H9 (cell line): ENCODE measurements at regions not wholly inside any gene's neighbourhood (a gene's known extent, or its start where the extent isn't known, plus 50 kb on each side); places are given as distances from the start of the nearest gene placed in this dataset.

Experiments
- DNase-seq: peaks from one replicate; pipeline ENCODE4 v3.0.0-alpha.2; 2017
- H2AFZ ChIP-seq: one replicate; pipeline ENCODE4 v1.6.1; 2013; ENCODE audit warnings: mild to moderate bottlenecking, low read length, control low read depth, moderate library complexity
- H2AK5ac ChIP-seq: 2 replicates; pipeline ENCODE4 v1.6.1; 2013; ENCODE audit warnings: low read length, control low read depth, mixed read lengths; ENCODE audit not compliant: insufficient read length
- H2BK120ac ChIP-seq: one replicate; pipeline ENCODE4 v1.6.1; 2013; ENCODE audit warnings: low read depth, mild to moderate bottlenecking, low read length, control low read depth, inconsistent platforms; ENCODE audit not compliant: poor library complexity, severe bottlenecking
- H2BK12ac ChIP-seq: 2 replicates; pipeline ENCODE4 v1.6.1; 2013; ENCODE audit warnings: low read length, control low read depth, mixed read lengths, low read depth; ENCODE audit not compliant: insufficient read length
- H2BK15ac ChIP-seq: 2 replicates; pipeline ENCODE4 v1.6.1; 2013; ENCODE audit warnings: low read depth, low read length, control low read depth
- H2BK20ac ChIP-seq: one replicate; pipeline ENCODE4 v1.6.1; 2013; ENCODE audit warnings: low read depth, mild to moderate bottlenecking, low read length, control low read depth, inconsistent platforms; ENCODE audit not compliant: poor library complexity, severe bottlenecking
- H2BK5ac ChIP-seq: 2 replicates; pipeline ENCODE4 v1.6.1; 2013; ENCODE audit warnings: low read length, control low read depth, mixed read lengths; ENCODE audit not compliant: insufficient read length
- H3K14ac ChIP-seq: 2 replicates; pipeline ENCODE4 v1.6.1; 2013; ENCODE audit warnings: low read length, control low read depth; ENCODE audit not compliant: insufficient read depth
- H3K18ac ChIP-seq: 2 replicates; pipeline ENCODE4 v1.6.1; 2013; ENCODE audit warnings: low read depth, mild to moderate bottlenecking, mixed read lengths, low read length, control low read depth; ENCODE audit not compliant: insufficient read length
- H3K23ac ChIP-seq: 2 replicates; pipeline ENCODE4 v1.6.1; 2013; ENCODE audit warnings: low read length, control low read depth, mixed read lengths, low read depth; ENCODE audit not compliant: insufficient read length
- H3K23me2 ChIP-seq: 2 replicates; pipeline ENCODE4 v1.6.1; 2013; ENCODE audit warnings: low read depth, mild to moderate bottlenecking, mixed read lengths, low read length, control low read depth; ENCODE audit not compliant: insufficient read length, poor library complexity, severe bottlenecking
- H3K27ac ChIP-seq: 2 replicates; pipeline ENCODE4 v1.5.1; 2013; ENCODE audit warnings: low read length, control low read depth, mixed read lengths, low read depth; ENCODE audit not compliant: insufficient read length
- H3K27me3 ChIP-seq: 2 replicates; pipeline ENCODE4 v1.6.1; 2013; ENCODE audit warnings: low read length, control low read depth, inconsistent platforms; ENCODE audit not compliant: insufficient read depth
- H3K4ac ChIP-seq: 2 replicates; pipeline ENCODE4 v1.6.1; 2013; ENCODE audit warnings: low read depth, mild to moderate bottlenecking, control low read depth, inconsistent platforms, low read length, moderate library complexity
- H3K4me1 ChIP-seq: 2 replicates; pipeline ENCODE4 v1.6.1; 2013; ENCODE audit warnings: low read length, control low read depth, inconsistent platforms; ENCODE audit not compliant: insufficient read depth
- H3K4me2 ChIP-seq: 2 replicates; pipeline ENCODE4 v1.6.1; 2013; ENCODE audit warnings: low read length, control low read depth, mixed read lengths; ENCODE audit not compliant: insufficient read length, insufficient read depth
- H3K56ac ChIP-seq: 2 replicates; pipeline ENCODE4 v1.6.1; 2013; ENCODE audit warnings: low read depth, mild to moderate bottlenecking, mixed read lengths, low read length, control low read depth; ENCODE audit not compliant: insufficient read length
- H3K79me1 ChIP-seq: 2 replicates; pipeline ENCODE4 v1.6.1; 2013; ENCODE audit warnings: low read depth, mild to moderate bottlenecking, moderate library complexity, low read length, control low read depth, inconsistent platforms; ENCODE audit not compliant: insufficient read depth, poor library complexity, severe bottlenecking
- H3K79me2 ChIP-seq: 2 replicates; pipeline ENCODE4 v1.6.1; 2013; ENCODE audit warnings: low read length, control low read depth, inconsistent platforms; ENCODE audit not compliant: insufficient read depth
- H3K9ac ChIP-seq: 2 replicates; pipeline ENCODE4 v1.6.1; 2013; ENCODE audit warnings: low read length, control low read depth, mixed read lengths; ENCODE audit not compliant: insufficient read length; ENCODE audit errors: extremely low read depth
- H3K9me3 ChIP-seq: one replicate; pipeline ENCODE4 v1.6.1; 2013; ENCODE audit warnings: low read depth, low read length, inconsistent platforms; ENCODE audit not compliant: control insufficient read depth
- H3T11ph ChIP-seq: one replicate; pipeline ENCODE4 v1.6.1; 2013; ENCODE audit warnings: mild to moderate bottlenecking, low read length, control low read depth, inconsistent platforms
- H4K20me1 ChIP-seq: one replicate; pipeline ENCODE4 v1.6.1; 2013; ENCODE audit not compliant: control insufficient read depth, insufficient read length, insufficient read depth
- H4K5ac ChIP-seq: 2 replicates; pipeline ENCODE4 v1.6.1; 2013; ENCODE audit warnings: low read depth, mild to moderate bottlenecking, mixed read lengths, low read length, control low read depth; ENCODE audit not compliant: insufficient read length
- H4K8ac ChIP-seq: replicated peaks from 2 replicates; pipeline ENCODE4 v1.6.1; 2013; ENCODE audit warnings: low read length, control low read depth, mixed read lengths, low read depth; ENCODE audit not compliant: insufficient read length
- H4K91ac ChIP-seq: 2 replicates; pipeline ENCODE4 v1.6.1; 2013; ENCODE audit warnings: low read depth, mild to moderate bottlenecking, moderate library complexity, mixed read lengths, low read length, control low read depth; ENCODE audit not compliant: insufficient read length
- H3K27ac Mint-ChIP-seq, 3 experiments: 2 replicates in 2 of 3; 3 replicates in 1 of 3; pipeline ENCODE4 v1.8.0; 2020 to 2021; ENCODE audit warnings: mixed read lengths in 3 of 3, mild to moderate bottlenecking in 1 of 3, moderate library complexity in 1 of 3
- H3K27me3 Mint-ChIP-seq: 2 replicates; pipeline ENCODE4 v1.8.0; 2021; ENCODE audit warnings: low read depth, mild to moderate bottlenecking, moderate library complexity, mixed read lengths
- H3K36me3 Mint-ChIP-seq, 3 experiments: 2 replicates in 2 of 3; 3 replicates in 1 of 3; pipeline ENCODE4 v1.8.0; 2020 to 2021; ENCODE audit warnings: low read depth in 3 of 3, mixed read lengths in 3 of 3; ENCODE audit not compliant: insufficient read depth in 1 of 3
- H3K4me1 Mint-ChIP-seq, 2 experiments: 2 replicates each; pipeline ENCODE4 v1.8.0; 2020; ENCODE audit warnings: mixed read lengths in 2 of 2
- H3K4me3 Mint-ChIP-seq, 2 experiments: 2 replicates in 1 of 2; 3 replicates in 1 of 2; pipeline ENCODE4 v1.8.0; 2020 to 2021; ENCODE audit warnings: mild to moderate bottlenecking in 2 of 2, mixed read lengths in 2 of 2, moderate library complexity in 1 of 2
- H3K9me3 Mint-ChIP-seq, 2 experiments: 2 replicates in 1 of 2; 3 replicates in 1 of 2; pipeline ENCODE4 v1.8.0; 2020; ENCODE audit warnings: mild to moderate bottlenecking in 2 of 2, mixed read lengths in 2 of 2, moderate library complexity in 1 of 2
- CTCF ChIP-seq: fragments of 200-600 bp; sonication (generic); conservative IDR thresholded peaks from 3 replicates; pipeline ENCODE4 v1.8.0; 2021; ENCODE audit warnings: antibody characterized with exemption, mild to moderate bottlenecking
- WGBS: extraction: QIAGEN DNeasy Blood & Tissue Kit; methylation state at CpG from one replicate; pipeline ENCODE4 v1.1.7; 2013; ENCODE audit warnings: missing lambda C conversion rate, low lambda C conversion rate, mixed read lengths; ENCODE audit not compliant: insufficient read length; ENCODE audit errors: extremely low coverage; 5-methylcytosine and 5-hydroxymethylcytosine counted together

DNA sequence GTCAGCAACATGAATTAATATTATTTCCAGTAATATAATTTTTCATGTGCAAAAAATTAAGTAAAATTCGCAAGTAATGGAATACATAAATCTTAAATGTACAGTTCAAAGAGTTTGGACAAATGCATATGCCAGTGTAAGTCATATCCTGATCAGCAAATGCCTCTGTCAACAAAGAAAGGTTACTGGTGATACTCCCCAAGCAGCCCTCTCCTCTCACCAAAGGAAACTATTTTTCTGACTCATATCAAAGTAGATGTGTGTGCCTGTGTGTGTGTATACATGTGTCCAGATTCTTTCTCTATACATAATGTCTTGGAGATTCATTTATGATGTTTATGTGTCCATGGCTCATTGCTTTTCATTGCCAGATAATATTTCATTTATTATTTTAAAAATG lies 1035.0 kb downstream of the SLC16A7 start:
- H3K36me3 Mint-ChIP-seq: no peaks in the 10 kb centered on the region
- H3K27me3 Mint-ChIP-seq: no peaks in the 10 kb centered on the region
- no CpG with 5 or more reads among the region's 1 CpG for WGBS
- no peak overlapping the region for H2BK5ac ChIP-seq
- H3K9me3 ChIP-seq: no peaks in the 10 kb centered on the region
- no peak overlapping the region for H3K27ac Mint-ChIP-seq
- H4K8ac ChIP-seq: no peak overlapping the region
- no peak for DNase-seq
- H3K27me3 ChIP-seq: no peaks in the 10 kb centered on the region
- no peak overlapping the region for H2BK15ac ChIP-seq
- H3K23ac ChIP-seq: no peak overlapping the region
- no peaks in the 10 kb centered on the region for H4K20me1 ChIP-seq
- no peaks in the 10 kb centered on the region for H3K23me2 ChIP-seq
- no peaks in the 10 kb centered on the region for H3K79me2 ChIP-seq
- no peaks in the 10 kb centered on the region for H3K4me1 Mint-ChIP-seq
- no peak for TF ChIP-seq CTCF
- H3K56ac ChIP-seq: no peak overlapping the region
- H3K4ac ChIP-seq: no peak overlapping the region
- H3K4me3 Mint-ChIP-seq: no peak overlapping the region
- no peak overlapping the region for H2BK120ac ChIP-seq
- H2AFZ ChIP-seq: no peak overlapping the region
- no peak overlapping the region for H3K27ac ChIP-seq
- no peak overlapping the region for H4K91ac ChIP-seq
- H3K9me3 Mint-ChIP-seq: no peaks in the 10 kb centered on the region
- H3K9ac ChIP-seq: no peak overlapping the region
- no peak overlapping the region for H3K14ac ChIP-seq
- no peaks in the 10 kb centered on the region for H3K4me1 ChIP-seq
- H2AK5ac ChIP-seq: no peak overlapping the region
- no peak overlapping the region for H2BK20ac ChIP-seq
- no peak overlapping the region for H4K5ac ChIP-seq
- H2BK12ac ChIP-seq: no peak overlapping the region
- no peak overlapping the region for H3K4me2 ChIP-seq
- H3T11ph ChIP-seq: no peak overlapping the region
- H3K18ac ChIP-seq: no peak overlapping the region
- H3K79me1 ChIP-seq: no peaks in the 10 kb centered on the region
